ENCODE measurements at regions not wholly inside any gene's neighbourhood (a gene's known extent, or its start where the extent isn't known, plus 50 kb on each side); places are given as distances from the start of the nearest gene placed in this dataset.

- no peak for DNase-seq
These were observed 252.4 kb upstream of the CPEB2 start for GRCh38 chr4:14749910-14750309.

- no peak for DNase-seq
These were observed 249.8 kb upstream of the CPEB2 start for GRCh38 chr4:14752341-14753046.

GRCh38 chr4:14767142-14767541, 235.1 kb upstream of the CPEB2 start:
- DNase-seq = no peak

- DNase-seq = no peak
These were observed 233.8 kb upstream of the CPEB2 start for GRCh38 chr4:14768449-14768848.

GRCh38 chr4:14769993-14770392, 232.3 kb upstream of the CPEB2 start:
- no peak for DNase-seq

- DNase-seq = no peak
These were observed 231.2 kb upstream of the CPEB2 start for GRCh38 chr4:14771094-14771493.

- no peak for DNase-seq
These were observed 230.6 kb upstream of the CPEB2 start for GRCh38 chr4:14771504-14772175.

GRCh38 chr4:14772388-14772787, 229.9 kb upstream of the CPEB2 start:
- no peak for DNase-seq

- no peak for DNase-seq
These were observed 219.0 kb upstream of the CPEB2 start for GRCh38 chr4:14783011-14783877.

GRCh38 chr4:14787221-14787620, 215.1 kb upstream of the CPEB2 start:
- DNase-seq = no peak

- no peak for DNase-seq
These were observed 214.4 kb upstream of the CPEB2 start for GRCh38 chr4:14787894-14788293.

GRCh38 chr4:14790494-14790893, 211.8 kb upstream of the CPEB2 start:
- DNase-seq = no peak

- DNase-seq = no peak
These were observed 209.5 kb upstream of the CPEB2 start for GRCh38 chr4:14792702-14793227.

GRCh38 chr4:14800977-14801376, 201.3 kb upstream of the CPEB2 start:
- DNase-seq = no peak

- no peak for DNase-seq
These were observed 199.7 kb upstream of the CPEB2 start for GRCh38 chr4:14802596-14802995.

GRCh38 chr4:14807856-14808255, 194.4 kb upstream of the CPEB2 start:
- no peak for DNase-seq

- DNase-seq = no peak
These were observed 193.1 kb upstream of the CPEB2 start for GRCh38 chr4:14809203-14809602.

- DNase-seq = no peak
These were observed 192.2 kb upstream of the CPEB2 start for GRCh38 chr4:14810121-14810520.

- DNase-seq = no peak
These were observed 191.7 kb upstream of the CPEB2 start for GRCh38 chr4:14810568-14810967.

GRCh38 chr4:14812101-14812500, 190.2 kb upstream of the CPEB2 start:
- DNase-seq = no peak

GRCh38 chr4:14816623-14817261, 185.5 kb upstream of the CPEB2 start:
- DNase-seq = no peak

- DNase-seq = no peak
These were observed 178.1 kb upstream of the CPEB2 start for GRCh38 chr4:14824189-14824588.

GRCh38 chr4:14827111-14827510, 175.2 kb upstream of the CPEB2 start:
- DNase-seq = no peak

Data from NCI-H187 treated with DMSO at 0.1 percent for 48 hours (cell line).